ENCODE measurements at regions not wholly inside any gene's neighbourhood (a gene's known extent, or its start where the extent isn't known, plus 50 kb on each side); places are given as distances from the start of the nearest gene placed in this dataset.

GRCh38 chr2:16777123-16777870, 111.7 kb upstream of the CYRIA start:
- TF ChIP-seq ZNF830 (tag by site-specific recombination; IDR thresholded peaks at IDR 0.05; ENCODE audit: low read depth) (no peak), CTCF (tag by site-specific recombination; IDR thresholded peaks at IDR 0.05) (no peak), ZNF670 (tag by site-specific recombination; IDR thresholded peaks at IDR 0.05; ENCODE audit: low read depth) (no peak), ZBTB7A (tag by site-specific recombination; IDR thresholded peaks at IDR 0.05; ENCODE audit: low read depth) (no peak)
